Non-pigmented ciliary epithelial cell (primary cell): ENCODE measurements at regions not wholly inside any gene's neighbourhood (a gene's known extent, or its start where the extent isn't known, plus 50 kb on each side); places are given as distances from the start of the nearest gene placed in this dataset.

Experiments used
- DNase-seq: peaks from one replicate; pipeline ENCODE4 v3.0.0-alpha.2; 2010; ENCODE audit warnings: low read depth

DNA sequence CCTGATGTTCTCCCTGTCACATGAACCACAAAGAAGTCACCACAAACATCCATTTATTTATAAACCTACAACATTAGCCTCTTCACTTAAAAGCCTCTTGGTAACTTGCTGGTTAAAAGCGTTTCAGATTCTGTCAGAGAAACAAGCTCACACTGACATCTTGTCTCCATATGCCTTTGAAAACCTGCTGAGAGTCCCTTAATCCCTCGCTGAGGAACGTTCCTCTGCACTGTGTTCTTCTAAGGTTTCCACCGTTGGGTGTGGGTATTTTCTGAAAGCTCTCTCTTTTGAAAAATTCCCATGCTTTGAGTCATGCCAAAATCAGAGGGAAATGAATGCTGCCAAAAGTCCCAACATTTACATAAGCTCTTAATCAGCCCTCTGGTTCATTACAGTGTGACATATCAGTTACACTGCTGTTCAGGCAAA, 149.8 kb downstream of the CCDC34 start:
- peak; percentile 81 for DNase-seq

DNA sequence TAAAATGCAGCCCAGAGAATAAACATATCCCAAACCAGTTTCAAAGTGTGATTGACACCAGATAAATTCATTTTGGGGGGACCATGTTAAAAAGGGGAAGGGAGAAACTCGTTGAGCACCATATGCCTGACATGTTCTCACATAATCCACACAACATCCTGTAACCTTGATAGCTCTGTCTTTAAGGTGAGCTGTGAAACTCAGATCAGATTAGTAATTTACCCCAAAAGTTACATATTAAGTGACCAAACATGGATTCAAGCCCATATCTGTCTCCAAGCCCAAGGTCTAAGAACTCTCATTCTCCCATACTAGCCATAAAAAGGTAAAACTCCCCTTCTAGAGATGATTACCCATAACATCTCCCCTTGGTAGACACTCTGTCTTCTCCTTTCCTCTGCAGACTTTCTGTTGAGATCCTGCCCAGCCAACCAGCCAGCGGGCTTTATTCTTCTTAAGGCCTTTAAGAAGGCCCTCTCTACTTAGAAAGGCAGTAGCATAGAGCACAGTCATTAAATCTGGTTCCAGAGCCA, 150.7 kb downstream of the CCDC34 start:
- no peak for DNase-seq

DNA sequence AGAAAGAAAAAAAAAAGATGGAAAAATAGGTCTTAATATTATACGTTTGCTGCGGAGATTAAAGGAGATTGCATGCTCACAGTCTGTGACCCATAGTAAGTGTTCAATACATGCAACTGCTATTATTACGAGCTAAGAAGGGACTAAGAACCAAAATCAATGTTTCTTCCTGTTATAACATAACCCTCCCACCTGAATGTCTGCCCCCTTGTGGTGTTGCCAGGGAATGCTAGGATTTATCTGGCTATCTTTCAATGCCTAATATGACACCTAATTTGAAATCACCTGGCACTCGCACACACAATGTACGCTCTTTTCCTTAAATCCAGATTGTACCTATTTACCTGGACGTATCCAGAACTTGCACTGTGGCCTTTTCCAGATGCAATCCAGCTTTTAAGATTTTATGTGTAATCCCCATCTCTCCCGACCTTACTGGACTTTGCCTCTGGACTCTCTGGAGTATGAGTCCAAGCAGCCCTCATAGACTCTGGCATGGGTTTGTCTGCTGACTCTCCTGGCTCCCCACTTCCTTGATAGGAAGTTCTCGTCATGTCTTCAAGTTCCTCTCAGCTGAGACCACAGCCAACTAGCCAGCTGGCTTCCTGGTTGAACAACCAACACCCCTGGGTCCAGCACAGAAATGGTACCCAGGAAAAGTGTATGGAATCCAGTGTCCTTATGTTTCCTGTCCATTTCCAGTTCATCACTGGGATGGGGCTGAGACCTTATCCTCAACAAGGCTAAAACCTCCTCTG, 151.5 kb downstream of the CCDC34 start:
- no peak for DNase-seq

DNA sequence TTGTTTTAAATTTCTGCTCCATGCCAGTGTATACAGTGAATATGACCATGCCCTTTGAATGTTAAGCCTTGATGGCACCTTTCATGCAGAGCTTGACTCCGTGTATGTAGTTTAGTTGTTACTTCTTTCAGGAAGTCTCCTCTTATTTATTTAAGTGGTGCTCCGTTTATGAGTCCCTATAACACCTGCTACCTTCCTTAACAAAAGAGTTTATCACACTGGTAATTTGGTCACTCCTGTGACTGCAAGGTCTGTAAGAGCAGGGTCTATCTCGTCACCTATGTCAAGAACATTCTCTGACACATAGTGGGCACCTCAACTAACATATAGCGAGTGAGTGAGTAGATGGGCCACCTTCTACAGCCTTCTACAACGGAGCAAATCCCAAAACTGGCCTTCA, 152.5 kb downstream of the CCDC34 start:
- no peak for DNase-seq

DNA sequence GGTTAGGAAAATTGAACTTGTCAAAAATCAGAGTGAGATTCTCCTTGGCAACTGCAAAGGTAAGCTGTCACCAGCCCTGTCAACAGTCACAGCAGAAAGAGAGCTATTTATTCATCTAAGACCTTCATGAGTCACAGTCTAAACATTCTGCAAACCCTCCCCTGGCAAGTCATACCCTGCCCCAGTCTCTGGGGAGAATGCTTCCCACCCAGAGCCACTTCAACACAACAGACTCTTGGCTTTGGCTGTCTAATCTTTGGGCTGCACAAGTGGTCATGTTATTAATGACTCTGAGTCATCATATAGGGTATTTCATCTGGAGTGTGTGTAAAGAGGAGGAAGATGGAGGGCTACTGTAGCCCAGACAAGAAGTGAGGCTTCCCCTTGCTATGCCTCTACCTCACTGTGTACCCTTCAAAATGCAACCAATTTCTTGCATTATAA, 153.4 kb downstream of the CCDC34 start:
- peak; percentile 91 for DNase-seq

DNA sequence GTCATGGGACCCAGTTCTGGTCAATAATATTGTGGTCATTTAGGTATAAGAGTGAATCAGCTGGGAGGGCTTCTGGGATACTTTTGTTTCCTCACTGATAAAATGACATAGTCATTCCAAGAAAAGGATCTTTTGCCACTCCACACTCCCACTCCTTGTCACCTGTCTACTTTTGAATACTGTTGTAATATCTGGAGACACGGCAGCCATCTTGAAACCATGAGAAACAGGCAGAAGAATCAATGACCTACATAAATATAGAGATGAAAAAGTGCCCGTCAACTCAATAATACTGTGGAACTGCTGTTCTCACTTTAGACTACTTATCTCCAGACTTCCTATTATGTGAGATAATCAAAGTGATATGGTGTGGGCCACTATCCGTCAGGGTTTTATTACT, 154.2 kb downstream of the CCDC34 start:
- no peak for DNase-seq

DNA sequence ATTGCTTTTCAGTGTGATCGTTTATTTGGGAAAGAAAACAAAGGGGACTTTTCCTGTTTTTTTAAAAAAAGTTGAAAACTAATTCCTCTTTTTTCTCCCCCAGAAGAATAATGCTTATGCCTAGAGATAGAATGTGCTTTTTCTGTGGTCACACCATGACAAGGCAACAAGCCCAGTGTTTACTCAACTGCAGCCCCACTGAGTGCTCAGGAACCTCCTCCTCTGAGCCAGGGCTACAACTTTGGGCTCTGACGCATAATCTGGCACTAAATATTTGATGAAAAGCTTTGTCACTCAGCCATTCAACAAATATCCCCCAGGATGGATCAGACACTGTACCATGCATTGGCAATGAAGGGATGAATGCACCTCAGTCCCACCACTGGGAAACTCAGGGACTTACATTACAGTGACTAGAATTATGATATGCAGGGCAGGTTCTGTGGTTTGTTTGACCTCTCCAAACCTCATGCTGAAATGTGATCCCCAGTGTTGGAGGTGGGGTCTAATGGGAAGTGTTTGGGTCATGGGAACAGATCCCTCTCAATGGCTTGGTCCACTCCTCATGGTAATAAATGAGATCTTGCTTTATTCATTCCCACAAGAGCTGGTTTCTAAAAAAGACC, 155.9 kb downstream of the CCDC34 start:
- no peak for DNase-seq

DNA sequence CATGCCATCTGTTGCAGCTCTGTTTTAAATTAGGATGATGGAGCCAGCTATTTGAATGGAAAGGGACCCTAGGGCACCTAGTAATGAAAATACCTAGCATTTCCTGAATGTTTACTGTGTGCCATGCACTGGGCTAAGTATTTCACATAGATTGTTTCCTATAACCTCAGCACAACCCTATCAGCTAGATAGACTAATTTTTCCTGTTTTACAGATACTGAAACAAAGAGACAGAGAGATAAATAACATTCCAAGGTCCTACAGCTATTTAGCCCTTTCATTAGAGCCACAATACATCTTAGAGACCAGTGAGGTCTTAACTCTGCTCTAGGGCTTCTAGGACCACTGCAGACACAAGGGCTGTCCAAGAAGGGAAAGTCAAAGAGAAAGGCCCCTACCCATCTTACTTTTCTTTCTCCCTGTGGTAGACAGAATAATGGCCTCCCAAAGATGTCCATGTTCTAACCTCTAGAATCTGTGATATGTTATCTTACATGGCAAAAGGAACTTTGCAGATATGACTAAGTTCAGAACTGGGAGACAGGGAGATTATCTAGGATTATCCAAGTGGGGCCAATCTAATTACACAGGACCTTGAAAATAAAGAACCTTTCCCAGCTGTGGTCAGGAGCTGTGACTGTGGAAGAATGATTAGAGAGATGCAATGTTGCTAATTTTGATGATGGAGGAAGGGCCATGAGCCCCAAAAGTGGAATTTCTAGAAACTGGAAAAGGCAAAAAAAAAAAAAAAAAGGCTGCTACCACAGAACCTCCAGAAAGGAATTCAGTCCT, 157.0 kb downstream of the CCDC34 start:
- no peak for DNase-seq

DNA sequence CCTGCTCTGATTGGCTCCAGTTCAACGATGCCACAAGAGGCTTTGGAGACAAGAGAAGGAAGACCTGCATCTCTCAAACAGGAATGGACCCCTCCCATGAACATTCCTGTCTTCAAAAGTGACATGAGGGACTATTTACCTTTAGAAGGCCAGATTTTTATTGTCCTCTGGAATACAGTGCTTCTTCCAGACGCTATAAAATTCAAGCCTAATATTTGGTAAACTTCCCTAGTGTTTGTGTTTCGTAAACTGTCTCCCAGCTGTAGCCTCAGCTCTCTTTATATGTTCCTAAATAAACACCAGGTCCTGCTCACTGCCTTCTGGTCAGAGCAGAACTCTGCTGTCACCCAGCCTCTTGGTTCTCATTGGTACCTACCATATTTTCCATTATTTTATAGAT, 157.8 kb downstream of the CCDC34 start:
- DNase-seq = no peak

DNA sequence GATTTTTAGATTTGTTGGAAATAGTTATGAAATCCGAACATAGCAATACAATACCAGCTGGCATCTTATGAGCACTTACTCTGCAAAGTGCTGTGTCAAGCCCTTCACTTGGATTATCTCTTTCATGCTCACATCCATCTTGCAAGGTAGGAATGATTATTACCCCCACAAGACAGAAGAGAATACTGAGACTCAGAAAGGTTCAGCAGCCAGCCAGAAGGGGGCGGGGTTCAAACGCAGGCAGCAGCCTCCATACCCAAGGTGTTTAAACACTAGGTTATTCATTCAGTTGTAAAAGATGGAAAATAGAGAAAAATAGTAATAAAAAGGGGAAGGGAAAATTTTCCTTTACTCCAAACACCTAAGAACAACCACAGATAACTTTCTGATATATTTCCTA, 158.5 kb downstream of the CCDC34 start:
- DNase-seq = no peak

DNA sequence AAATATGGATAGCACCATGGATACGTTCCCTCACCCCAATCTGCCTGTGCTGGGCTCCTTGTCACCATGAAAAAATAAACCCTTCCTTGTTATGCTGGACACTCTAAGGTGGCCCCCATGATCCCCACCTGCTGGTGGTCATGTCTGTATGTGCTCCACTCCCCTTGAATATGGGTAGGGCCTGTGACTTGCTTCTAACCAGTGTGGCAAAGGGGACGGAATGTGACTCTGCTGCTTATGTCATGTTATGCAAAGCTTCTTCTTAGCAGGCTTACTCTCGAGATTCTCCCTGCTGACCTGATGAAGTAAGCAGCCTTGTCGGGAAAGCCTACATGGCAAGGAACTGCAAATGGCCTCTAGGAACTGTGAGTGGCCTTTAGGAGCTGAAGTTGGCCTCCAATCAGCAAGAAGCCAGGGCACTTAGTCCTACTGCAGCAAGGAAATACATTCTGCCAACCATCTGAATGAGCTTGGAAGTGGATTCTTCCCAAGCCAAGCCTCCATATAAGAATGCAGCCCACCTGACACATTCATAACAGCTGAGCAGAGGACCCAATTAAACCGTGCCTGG, 159.9 kb downstream of the CCDC34 start:
- DNase-seq = no peak

DNA sequence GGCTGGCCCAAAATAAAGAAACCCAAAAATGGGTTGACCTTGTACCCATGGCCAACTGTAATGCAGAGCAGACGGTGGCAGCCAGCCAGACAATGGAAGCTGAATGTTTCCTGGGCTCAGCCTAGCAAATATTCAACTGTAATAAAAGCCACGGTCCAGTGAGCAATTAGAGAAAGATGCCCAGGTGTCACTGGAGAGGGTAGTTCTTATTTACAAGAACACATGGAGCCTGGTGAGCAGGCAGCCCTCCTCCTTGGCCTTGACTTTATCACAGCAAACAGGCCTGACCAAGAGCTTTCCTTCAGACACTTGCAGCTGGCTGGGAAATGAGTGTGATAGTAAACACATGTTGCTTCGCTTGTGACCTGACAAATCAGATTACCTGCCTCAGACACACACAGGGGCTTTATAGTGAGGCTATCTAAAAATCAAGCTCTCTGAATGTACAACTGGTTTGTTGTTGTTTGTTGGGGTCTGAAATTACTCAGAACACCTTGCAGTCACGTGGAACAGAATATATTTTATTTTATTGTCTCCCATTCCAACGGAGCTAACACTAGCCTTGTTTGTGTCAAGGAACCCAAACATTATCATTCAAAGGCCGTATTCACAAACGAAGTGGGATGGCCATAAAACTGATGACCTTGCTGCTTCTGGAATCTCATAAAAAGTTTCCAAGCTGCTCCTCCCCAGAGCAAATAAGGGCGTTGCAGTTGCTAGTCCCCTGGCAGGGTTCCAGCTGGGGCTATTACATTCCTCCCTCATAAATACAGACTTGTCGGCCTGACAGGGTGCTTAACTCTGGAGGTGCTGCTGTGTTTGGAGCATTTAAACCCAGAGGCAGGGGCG, 161.1 kb downstream of the BBOX1 start:
- DNase-seq = no peak

DNA sequence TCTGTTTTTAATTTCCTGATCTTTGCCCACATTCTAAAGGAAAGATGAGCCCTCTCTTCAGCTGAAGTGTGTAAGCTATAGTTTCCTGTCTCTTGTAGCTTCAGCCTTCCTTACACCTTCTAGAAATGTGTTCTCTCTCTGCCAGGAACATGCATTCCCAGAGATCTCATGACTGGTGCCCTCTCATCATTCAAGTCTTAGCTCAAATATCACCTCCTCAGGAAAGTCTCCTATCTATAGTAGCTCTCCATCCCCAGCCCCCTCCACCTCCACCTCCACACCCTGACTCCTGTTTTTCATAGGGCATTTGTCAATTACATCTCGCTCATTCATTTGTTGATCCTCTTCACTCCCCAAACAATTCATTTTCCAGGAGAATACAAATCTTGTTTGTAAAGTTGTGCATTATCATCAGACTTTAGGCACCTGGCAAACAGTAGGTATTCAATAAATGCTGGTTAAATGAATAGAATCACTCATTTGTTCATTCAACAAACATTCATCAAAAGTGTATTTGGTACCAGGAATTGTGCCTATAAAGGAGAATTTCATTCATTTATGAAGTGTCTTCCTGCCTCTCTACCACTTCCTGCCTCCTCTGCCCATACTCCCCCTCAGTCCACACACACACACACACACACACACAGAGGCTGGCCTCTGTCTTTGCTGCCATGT, 160.3 kb downstream of the BBOX1 start:
- DNase-seq = no peak

DNA sequence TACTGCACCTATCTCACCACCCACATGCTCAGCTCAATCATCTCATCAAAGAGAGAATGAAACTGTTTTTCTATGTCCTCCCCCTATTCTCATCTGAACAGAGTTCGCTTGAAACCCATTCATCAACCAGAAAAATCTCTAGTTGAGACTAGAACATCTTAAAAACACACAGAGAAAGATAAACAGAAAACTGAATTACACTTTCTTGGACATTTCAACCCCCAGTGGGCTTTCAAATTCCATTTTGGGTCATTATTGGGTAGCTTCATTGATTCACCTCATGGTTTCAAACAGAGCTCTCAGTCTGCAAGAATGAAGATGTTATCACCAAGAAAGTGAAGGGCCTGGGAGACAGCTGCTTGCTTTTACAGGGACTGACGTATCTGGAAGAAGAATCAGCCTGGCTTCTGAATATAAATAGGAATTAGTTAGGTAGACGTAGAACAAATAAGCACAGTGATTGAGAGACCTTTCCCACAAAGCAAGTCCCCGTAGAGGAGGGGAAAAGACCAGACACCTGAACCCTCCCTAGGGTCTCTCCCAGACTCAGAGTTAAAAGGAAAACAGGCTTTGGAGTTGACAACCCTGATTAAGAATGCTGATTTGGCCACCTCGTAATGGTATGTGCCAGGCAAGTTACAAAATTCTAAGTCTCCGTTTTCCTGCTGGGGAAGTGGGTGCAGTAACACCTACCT, 155.7 kb downstream of the BBOX1 start:
- no peak for DNase-seq

DNA sequence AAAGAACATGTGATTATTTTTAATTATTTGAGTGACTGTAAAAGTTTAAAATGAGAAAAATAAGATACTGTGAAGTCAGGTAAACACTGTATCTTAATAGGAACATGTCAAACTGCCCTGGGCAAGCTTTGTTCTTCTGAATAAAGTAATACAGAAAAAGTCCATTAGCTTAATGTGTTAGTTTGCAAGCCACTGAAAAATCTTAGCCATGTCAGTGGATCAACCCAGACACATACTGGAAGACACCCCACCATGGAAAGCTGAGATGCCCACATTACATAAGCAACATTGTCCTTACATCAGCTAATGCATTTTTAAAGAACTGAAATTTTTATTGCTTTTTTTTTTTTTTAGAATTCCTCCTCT, 155.2 kb downstream of the BBOX1 start:
- DNase-seq = no peak

DNA sequence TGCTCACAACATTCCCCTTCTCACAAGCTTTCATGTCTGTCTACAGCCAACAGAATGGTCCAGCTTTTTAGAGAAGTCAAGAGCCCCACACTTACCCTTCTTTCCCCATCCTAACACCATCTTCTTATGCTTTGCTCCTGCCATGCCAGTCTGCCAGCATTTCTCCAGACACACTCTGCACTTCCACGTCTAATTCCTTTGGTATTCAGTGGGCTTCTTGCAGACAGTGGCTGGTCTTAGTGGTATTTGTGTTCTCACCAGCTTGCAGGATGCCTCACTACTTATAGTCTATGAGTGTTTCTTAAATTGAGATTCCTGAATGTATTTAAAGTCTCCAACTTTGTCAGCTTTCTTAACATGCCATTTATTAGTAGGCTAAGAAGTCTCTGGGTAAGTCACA, 154.4 kb downstream of the BBOX1 start:
- no peak for DNase-seq

DNA sequence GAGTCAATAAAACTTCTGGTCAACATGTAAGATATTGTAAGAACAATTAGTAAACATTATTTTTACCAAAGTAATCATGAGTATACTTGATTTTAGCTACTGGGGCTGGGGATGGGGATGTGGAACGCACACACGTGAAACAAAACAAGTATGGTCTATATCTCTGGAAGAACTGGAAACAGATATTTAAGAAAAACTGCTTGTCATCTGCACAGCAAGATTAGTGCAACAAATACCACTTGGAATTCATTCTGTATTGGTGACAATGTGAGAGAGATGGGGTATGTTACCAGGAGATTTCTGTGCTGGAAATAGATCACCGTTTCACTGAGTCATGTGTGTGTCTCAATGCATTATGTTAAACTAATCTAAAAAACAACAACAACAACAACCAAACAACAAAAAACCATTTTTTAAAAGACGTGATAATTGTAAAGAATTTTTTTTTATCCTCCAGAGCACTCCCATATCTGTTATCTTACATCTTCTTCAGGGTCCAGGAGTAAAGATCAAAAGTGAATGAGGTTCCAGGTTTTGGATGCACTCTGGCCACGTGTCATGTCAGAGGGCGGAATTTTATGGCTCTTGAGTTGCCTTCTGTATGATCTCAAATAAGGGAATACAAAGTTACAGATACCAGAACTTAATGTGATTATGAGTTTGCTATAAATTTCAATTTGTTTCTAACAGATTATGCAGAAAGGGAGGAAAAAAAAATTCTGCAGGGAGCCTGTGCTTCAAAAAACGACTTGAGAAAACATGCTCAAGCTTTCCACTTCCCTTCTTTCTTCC, 153.0 kb downstream of the BBOX1 start:
- no peak for DNase-seq

DNA sequence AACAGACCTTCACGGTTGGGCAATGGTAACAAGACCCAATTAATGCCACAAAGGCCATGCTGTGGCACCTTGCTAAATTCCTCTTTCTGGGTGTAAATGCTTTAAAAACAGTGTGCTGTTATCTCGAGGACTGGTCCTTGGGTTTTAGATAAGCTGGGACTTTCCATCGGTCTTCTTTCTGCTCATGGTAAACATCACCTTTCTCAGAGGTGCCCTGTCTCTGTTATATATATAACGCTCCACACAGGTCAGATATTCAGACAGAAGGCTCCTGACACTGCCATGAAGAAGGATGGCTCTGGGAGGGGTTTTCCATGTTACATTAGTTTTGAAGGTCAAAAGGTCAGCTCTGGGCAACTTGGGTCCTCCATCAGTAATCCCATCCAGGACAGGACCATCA, 151.6 kb downstream of the BBOX1 start:
- DNase-seq = no peak

DNA sequence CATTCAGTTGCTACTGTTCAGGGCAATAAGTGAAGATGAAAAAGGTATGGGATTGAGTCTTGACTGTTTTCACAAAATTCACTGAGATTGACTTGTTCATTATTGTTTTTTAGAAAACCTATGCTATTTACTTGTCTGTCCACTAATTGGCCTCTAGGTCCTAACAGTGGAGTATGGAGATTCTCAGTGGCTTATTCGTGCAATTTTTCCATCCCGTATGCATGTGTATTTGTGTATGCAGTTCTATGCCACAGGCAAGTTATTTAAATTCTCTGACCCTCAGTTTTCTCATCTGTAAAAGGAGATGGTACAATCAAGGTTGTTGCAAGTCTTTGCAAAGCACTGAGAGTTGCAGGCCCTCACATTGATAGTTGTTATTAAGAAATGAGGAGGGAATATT, 151.0 kb downstream of the BBOX1 start:
- no peak for DNase-seq

DNA sequence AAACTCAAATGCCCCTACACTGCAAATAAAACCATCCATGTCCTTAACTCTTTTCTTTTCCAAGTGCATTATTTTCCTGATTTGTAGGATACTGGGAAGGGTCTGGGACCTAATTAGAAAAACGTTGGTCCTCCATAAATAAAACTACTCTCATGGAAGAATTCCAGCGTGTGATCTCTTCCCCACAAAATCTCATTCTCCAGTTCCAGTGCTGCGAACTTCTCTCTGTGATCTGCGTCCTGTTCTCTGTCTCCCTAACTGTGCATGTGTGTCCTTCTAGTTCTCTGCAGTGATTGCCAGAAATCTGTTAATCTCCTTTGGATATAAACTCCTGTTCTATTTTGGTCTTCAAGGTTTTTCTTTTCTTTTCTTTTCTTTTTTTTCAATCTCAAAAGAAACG, 148.1 kb downstream of the BBOX1 start:
- DNase-seq = no peak
